ENCODE measurements at regions not wholly inside any gene's neighbourhood (a gene's known extent, or its start where the extent isn't known, plus 50 kb on each side); places are given as distances from the start of the nearest gene placed in this dataset.

DNA sequence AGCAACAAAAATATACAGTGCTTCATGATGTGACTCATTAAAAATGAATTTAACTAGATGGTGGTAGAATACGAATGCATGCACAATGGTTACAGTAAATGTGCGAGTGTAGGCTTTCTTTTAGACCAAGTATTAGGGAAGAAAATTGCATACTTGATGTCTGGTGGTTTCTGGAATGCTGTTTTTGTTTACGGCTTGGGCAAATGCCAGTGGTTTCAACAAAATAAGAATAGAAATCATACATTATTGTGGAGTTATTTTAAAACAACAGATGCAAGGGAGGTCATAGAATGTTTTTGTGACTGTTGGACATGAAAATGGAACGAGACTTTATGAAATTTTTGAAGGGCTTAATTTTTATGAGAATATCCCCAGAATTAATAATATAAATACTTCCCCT lies 580.9 kb downstream of the PLCL1 start:
- Histone ChIP-seq H3K27me3 (replicated peaks; ENCODE audit: insufficient read depth) (no peaks in the 10 kb centered on the region), H3K9me3 (no peaks in the 10 kb centered on the region), H3K36me3 (no peaks in the 10 kb centered on the region), H3K4me1 (ENCODE audit: control insufficient read depth in 1 of 2, low read depth in 2 of 2) (no peaks in the 10 kb centered on the region), H3K4me3 (no peak overlapping the region), H3K27ac (no peak overlapping the region)
- TF ChIP-seq, protein P1, sequence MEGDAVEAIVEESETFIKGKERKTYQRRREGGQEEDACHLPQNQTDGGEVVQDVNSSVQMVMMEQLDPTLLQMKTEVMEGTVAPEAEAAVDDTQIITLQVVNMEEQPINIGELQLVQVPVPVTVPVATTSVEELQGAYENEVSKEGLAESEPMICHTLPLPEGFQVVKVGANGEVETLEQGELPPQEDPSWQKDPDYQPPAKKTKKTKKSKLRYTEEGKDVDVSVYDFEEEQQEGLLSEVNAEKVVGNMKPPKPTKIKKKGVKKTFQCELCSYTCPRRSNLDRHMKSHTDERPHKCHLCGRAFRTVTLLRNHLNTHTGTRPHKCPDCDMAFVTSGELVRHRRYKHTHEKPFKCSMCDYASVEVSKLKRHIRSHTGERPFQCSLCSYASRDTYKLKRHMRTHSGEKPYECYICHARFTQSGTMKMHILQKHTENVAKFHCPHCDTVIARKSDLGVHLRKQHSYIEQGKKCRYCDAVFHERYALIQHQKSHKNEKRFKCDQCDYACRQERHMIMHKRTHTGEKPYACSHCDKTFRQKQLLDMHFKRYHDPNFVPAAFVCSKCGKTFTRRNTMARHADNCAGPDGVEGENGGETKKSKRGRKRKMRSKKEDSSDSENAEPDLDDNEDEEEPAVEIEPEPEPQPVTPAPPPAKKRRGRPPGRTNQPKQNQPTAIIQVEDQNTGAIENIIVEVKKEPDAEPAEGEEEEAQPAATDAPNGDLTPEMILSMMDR (IDR thresholded peaks at IDR 0.05) = no peak
- DNase-seq (ENCODE audit: low spot score) (no peak), ATAC-seq (ENCODE audit: insufficient number of reproducible peaks, low FRiP score, low read depth) (no peak)

GRCh38 chr2:198383392-198383791 lies 579.0 kb downstream of the PLCL1 start:
- DNase-seq (ENCODE audit: low spot score) (no peak), ATAC-seq (ENCODE audit: insufficient number of reproducible peaks, low FRiP score, low read depth) (no peak)
- H3K36me3 ChIP-seq = no peaks in the 10 kb centered on the region
- H3K27me3 ChIP-seq (replicated peaks; ENCODE audit: insufficient read depth) = no peaks in the 10 kb centered on the region
- no peak overlapping the region for H3K4me3 ChIP-seq
- no peaks in the 10 kb centered on the region for H3K9me3 ChIP-seq
- no peaks in the 10 kb centered on the region for H3K4me1 ChIP-seq (ENCODE audit: control insufficient read depth in 1 of 2, low read depth in 2 of 2)
- H3K27ac ChIP-seq = no peak overlapping the region
- TF ChIP-seq, protein P1 (IDR thresholded peaks at IDR 0.05) = no peak

DNA sequence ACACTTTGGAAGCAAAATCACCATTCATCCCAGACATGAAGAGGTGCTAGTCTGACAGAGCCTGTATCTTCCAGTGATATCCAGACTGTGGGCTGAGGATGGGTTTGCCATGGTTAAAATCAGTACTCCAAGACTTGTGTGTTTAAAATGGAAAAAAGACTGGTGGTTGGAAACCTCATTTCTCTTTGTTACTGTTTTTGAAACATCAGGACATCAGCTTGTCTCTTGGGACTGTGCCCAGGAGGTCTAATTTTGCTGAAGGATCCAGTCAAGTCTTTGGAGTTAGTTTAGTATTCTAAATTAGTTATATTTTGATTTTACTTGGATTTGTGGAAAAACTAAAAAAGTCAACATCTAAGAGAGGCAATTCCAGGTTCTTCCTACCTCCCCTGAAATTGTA lies 578.4 kb downstream of the PLCL1 start:
- no peak overlapping the region for H3K4me3 ChIP-seq
- H3K27me3 ChIP-seq (replicated peaks; ENCODE audit: insufficient read depth) = no peaks in the 10 kb centered on the region
- H3K36me3 ChIP-seq = no peaks in the 10 kb centered on the region
- H3K27ac ChIP-seq = no peak overlapping the region
- no peaks in the 10 kb centered on the region for H3K9me3 ChIP-seq
- TF ChIP-seq, protein P1 (IDR thresholded peaks at IDR 0.05) = no peak
- H3K4me1 ChIP-seq (ENCODE audit: control insufficient read depth in 1 of 2, low read depth in 2 of 2) = no peaks in the 10 kb centered on the region
- no peak for DNase-seq (ENCODE audit: low spot score)
- ATAC-seq (ENCODE audit: insufficient number of reproducible peaks, low FRiP score, low read depth) = no peak

DNA sequence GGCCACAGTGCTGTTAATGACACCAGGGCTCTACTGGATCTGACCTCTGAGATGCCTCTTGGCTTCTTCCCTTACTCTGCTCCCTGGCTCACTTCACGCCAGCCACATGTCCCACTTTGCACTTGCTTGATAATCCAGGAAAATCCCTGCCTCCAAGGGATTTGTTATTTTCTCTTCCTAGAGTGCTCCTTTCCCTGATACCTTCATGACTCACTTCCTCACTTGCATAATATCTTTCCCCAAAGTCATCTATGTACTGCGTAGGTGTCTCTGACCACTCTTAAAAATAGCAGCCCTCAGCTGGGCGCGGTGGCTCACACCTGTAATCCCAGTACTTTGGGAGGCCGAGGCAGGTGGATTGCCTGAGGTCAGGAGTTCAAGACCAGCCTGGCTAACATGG lies 572.3 kb downstream of the PLCL1 start:
- no peaks in the 10 kb centered on the region for H3K4me1 ChIP-seq (ENCODE audit: control insufficient read depth in 1 of 2, low read depth in 2 of 2)
- no peak for ATAC-seq (ENCODE audit: insufficient number of reproducible peaks, low FRiP score, low read depth)
- H3K27ac ChIP-seq = no peak overlapping the region
- TF ChIP-seq, protein P1 (IDR thresholded peaks at IDR 0.05) = no peak
- no peak overlapping the region for H3K4me3 ChIP-seq
- H3K9me3 ChIP-seq = no peaks in the 10 kb centered on the region
- DNase-seq (ENCODE audit: low spot score) = no peak
- H3K27me3 ChIP-seq (replicated peaks; ENCODE audit: insufficient read depth) = no peaks in the 10 kb centered on the region
- no peaks in the 10 kb centered on the region for H3K36me3 ChIP-seq

DNA sequence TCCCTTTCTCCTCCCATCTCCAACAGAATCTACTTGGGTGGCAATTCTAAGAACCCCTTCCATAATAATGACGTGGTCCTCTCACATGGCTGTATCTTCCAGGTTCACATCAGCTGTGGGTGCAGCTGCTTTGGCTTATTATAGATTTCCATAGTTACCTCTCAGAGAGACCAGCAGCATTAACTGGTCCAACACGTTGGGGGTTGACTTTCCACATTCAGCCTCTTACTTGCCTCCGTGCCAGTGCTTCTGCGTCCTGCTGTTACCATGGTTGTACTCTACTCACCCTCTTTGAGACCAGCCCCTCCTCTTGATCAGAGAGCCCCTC lies 570.7 kb downstream of the PLCL1 start:
- TF ChIP-seq, protein P1 (IDR thresholded peaks at IDR 0.05) = no peak
- no peak overlapping the region for H3K4me3 ChIP-seq
- DNase-seq (ENCODE audit: low spot score) = no peak
- ATAC-seq (ENCODE audit: insufficient number of reproducible peaks, low FRiP score, low read depth) = no peak
- H3K4me1 ChIP-seq (ENCODE audit: control insufficient read depth in 1 of 2, low read depth in 2 of 2) = no peaks in the 10 kb centered on the region
- H3K9me3 ChIP-seq = no peaks in the 10 kb centered on the region
- H3K27ac ChIP-seq = no peak overlapping the region
- no peaks in the 10 kb centered on the region for H3K36me3 ChIP-seq
- no peaks in the 10 kb centered on the region for H3K27me3 ChIP-seq (replicated peaks; ENCODE audit: insufficient read depth)
